GM12878 (cell line): ENCODE measurements at regions not wholly inside any gene's neighbourhood (a gene's known extent, or its start where the extent isn't known, plus 50 kb on each side); places are given as distances from the start of the nearest gene placed in this dataset.

Experiments used
- CHD1 ChIP-seq: IDR thresholded peaks from 2 replicates; pipeline ENCODE4 v1.6.1; 2012; ENCODE audit warnings: low read depth, low read length, improper control_type of control experiment
- CTCF ChIP-seq, 3 experiments: IDR thresholded peaks in 2 of 3; conservative IDR thresholded peaks in 1 of 3; 2 replicates each; pipeline ENCODE4 v1.5.1; 2011; ENCODE audit warnings: low read depth in 3 of 3, low read length in 3 of 3, mild to moderate bottlenecking in 3 of 3, control low read depth in 2 of 3, moderate library complexity in 2 of 3, inconsistent platforms in 1 of 3, mixed read lengths in 1 of 3; ENCODE audit not compliant: control insufficient read depth in 2 of 3, insufficient read depth in 1 of 3; ENCODE audit errors: extremely low read depth in 1 of 3
- GABPA ChIP-seq: IDR thresholded peaks from 2 replicates; pipeline ENCODE4 v1.6.1; 2014; ENCODE audit warnings: antibody characterized with exemption, low read depth, mild to moderate bottlenecking, inconsistent platforms
- PRDM15 ChIP-seq: fragments of 450-650 bp; formaldehyde crosslinking; IDR thresholded peaks from 2 replicates; pipeline ENCODE4 v1.4.0; 2020; ENCODE audit warnings: mild to moderate bottlenecking, moderate library complexity
- SPI1 ChIP-seq: IDR thresholded peaks from 2 replicates; pipeline ENCODE4 v1.6.1; 2011; ENCODE audit warnings: low read depth, mild to moderate bottlenecking, low read length, moderate library complexity, borderline replicate concordance; ENCODE audit not compliant: insufficient read depth
- USF2 ChIP-seq: IDR thresholded peaks from 2 replicates; pipeline ENCODE4 v1.6.1; 2011; ENCODE audit warnings: low read depth, low read length, improper control_type of control experiment, borderline replicate concordance

GRCh38 chr9:86604741-86605140 is 250.5 kb upstream of the TUT7 start:
- no peak for TF ChIP-seq PRDM15
- no peak for TF ChIP-seq CTCF (IDR thresholded peaks at IDR 0.05 in 2 of 3, conservative IDR thresholded peaks at IDR 0.05 in 1 of 3; ENCODE audit: control insufficient read depth in 2 of 3, extremely low read depth in 1 of 3, insufficient read depth in 1 of 3, low read depth in 3 of 3, low read length in 3 of 3)
- TF ChIP-seq USF2: no peak
- TF ChIP-seq GABPA: no peak
- TF ChIP-seq SPI1: no peak
- no peak for TF ChIP-seq CHD1
